Sigmoid colon (tissue), 4 donors: ENCODE measurements at regions not wholly inside any gene's neighbourhood (a gene's known extent, or its start where the extent isn't known, plus 50 kb on each side); places are given as distances from the start of the nearest gene placed in this dataset.

ENCODE experiments used
- EP300 ChIP-seq, 4 donors: sonication (generic); formaldehyde crosslinking; IDR thresholded peaks; one replicate each; pipeline ENCODE4 v1.6.1; 2017; ENCODE audit warnings: antibody characterized with exemption in 4 of 4
- POLR2A ChIP-seq, 2 donors: fragments of 450-650 bp; IDR thresholded peaks; one replicate each; pipeline ENCODE4 v1.6.1; 2016; ENCODE audit warnings: antibody characterized with exemption in 2 of 2, mild to moderate bottlenecking in 2 of 2, moderate library complexity in 2 of 2
- POLR2AphosphoS5 ChIP-seq, 4 donors: sonication (generic); formaldehyde crosslinking; IDR thresholded peaks; one replicate each; pipeline ENCODE4 v1.6.1; 2017; ENCODE audit warnings: antibody characterized with exemption in 4 of 4
- TF ChIP-seq, protein P1 (sequence below), 4 experiments: fragments of 450-650 bp in 3 of 4; fragments of 200-600 bp in 1 of 4; IDR thresholded peaks; one replicate each; pipeline ENCODE4 v1.5.1; 2016 to 2019; ENCODE audit warnings: antibody characterized with exemption in 4 of 4, mild to moderate bottlenecking in 3 of 4, moderate library complexity in 2 of 4

DNA sequence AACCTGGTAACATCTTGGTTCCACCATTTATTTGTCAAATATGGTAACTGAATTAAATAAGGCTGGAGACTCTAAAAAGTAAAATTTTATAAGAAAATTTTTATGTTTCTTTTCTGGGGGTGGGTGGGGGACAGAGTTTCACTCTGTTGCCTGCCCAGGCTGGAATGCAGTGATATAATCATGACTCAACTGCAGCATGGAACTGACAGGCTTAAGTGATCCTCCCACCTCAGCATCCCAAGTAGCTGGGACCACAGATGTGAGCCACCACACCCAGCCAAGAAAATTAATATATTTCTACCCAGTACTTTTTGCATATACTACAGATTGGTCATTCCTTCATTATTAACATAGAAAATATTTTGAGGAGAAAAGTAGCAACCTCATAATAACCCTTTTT lies 216.9 kb downstream of the DEPDC1B start:
- TF ChIP-seq, protein P1, sequence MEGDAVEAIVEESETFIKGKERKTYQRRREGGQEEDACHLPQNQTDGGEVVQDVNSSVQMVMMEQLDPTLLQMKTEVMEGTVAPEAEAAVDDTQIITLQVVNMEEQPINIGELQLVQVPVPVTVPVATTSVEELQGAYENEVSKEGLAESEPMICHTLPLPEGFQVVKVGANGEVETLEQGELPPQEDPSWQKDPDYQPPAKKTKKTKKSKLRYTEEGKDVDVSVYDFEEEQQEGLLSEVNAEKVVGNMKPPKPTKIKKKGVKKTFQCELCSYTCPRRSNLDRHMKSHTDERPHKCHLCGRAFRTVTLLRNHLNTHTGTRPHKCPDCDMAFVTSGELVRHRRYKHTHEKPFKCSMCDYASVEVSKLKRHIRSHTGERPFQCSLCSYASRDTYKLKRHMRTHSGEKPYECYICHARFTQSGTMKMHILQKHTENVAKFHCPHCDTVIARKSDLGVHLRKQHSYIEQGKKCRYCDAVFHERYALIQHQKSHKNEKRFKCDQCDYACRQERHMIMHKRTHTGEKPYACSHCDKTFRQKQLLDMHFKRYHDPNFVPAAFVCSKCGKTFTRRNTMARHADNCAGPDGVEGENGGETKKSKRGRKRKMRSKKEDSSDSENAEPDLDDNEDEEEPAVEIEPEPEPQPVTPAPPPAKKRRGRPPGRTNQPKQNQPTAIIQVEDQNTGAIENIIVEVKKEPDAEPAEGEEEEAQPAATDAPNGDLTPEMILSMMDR (IDR thresholded peaks at IDR 0.05), result no peak
- no peak for TF ChIP-seq POLR2A (IDR thresholded peaks at IDR 0.05)
- TF ChIP-seq EP300 (IDR thresholded peaks at IDR 0.05), result no peak
- TF ChIP-seq POLR2AphosphoS5 (IDR thresholded peaks at IDR 0.05), result no peak
